SK-N-SH treated with all-trans-retinoic acid at 6 μM for 48 hours (cell line): ENCODE measurements at regions not wholly inside any gene's neighbourhood (a gene's known extent, or its start where the extent isn't known, plus 50 kb on each side); places are given as distances from the start of the nearest gene placed in this dataset.

Experiments used
- ATAC-seq: fragments of 200-7000 bp; cut with Tn5 transposase; 3 replicates; pipeline ENCODE4 v1.9.1; 2020; ENCODE audit warnings: mild to moderate bottlenecking, moderate library complexity
- ARNTL ChIP-seq: fragments of 450-650 bp; formaldehyde crosslinking; IDR thresholded peaks from 2 replicates; pipeline ENCODE4 v1.5.0; 2020; ENCODE audit warnings: low read depth, mild to moderate bottlenecking, moderate library complexity, borderline replicate concordance
- BACH2 ChIP-seq: fragments of 250-450 bp; sonication (Bioruptor Pico); IDR thresholded peaks from 2 replicates; pipeline ENCODE4 v1.9.0; 2021; ENCODE audit warnings: mild to moderate bottlenecking, borderline replicate concordance
- CSDC2 ChIP-seq: fragments of 250-450 bp; sonication (Bioruptor Pico); IDR thresholded peaks from 2 replicates; pipeline ENCODE4 v1.5.0; 2020; ENCODE audit warnings: mild to moderate bottlenecking, moderate library complexity
- CSRNP3 ChIP-seq: fragments of 250-450 bp; sonication (Bioruptor Pico); IDR thresholded peaks from 2 replicates; pipeline ENCODE4 v1.5.1; 2021; ENCODE audit warnings: mild to moderate bottlenecking, moderate library complexity
- ESRRG ChIP-seq: fragments of 250-450 bp; sonication (Bioruptor Pico); IDR thresholded peaks from 2 replicates; pipeline ENCODE4 v1.6.1; 2021; ENCODE audit warnings: mild to moderate bottlenecking
- GLIS3 ChIP-seq: fragments of 250-450 bp; sonication (Bioruptor Pico); IDR thresholded peaks from 2 replicates; pipeline ENCODE4 v1.5.0; 2020; ENCODE audit warnings: mild to moderate bottlenecking, moderate library complexity
- ISL1 ChIP-seq: fragments of 250-450 bp; sonication (Bioruptor Pico); IDR thresholded peaks from 2 replicates; pipeline ENCODE4 v2.1.2; 2022; ENCODE audit warnings: mild to moderate bottlenecking, moderate library complexity
- OSR1 ChIP-seq: fragments of 250-450 bp; sonication (Bioruptor Pico); IDR thresholded peaks from 2 replicates; pipeline ENCODE4 v1.8.0; 2022; ENCODE audit warnings: moderate library complexity, mild to moderate bottlenecking, inconsistent platforms
- PATZ1 ChIP-seq: fragments of 250-450 bp; sonication (Bioruptor Pico); IDR thresholded peaks from 2 replicates; pipeline ENCODE4 v1.8.0; 2020; ENCODE audit warnings: mild to moderate bottlenecking, moderate library complexity, borderline replicate concordance
- PPARA ChIP-seq: fragments of 250-450 bp; sonication (Bioruptor Pico); IDR thresholded peaks from 2 replicates; pipeline ENCODE4 v1.5.0; 2020; ENCODE audit warnings: mild to moderate bottlenecking, borderline replicate concordance
- RARB ChIP-seq: fragments of 250-450 bp; sonication (Bioruptor Pico); IDR thresholded peaks from 2 replicates; pipeline ENCODE4 v1.8.0; 2021; ENCODE audit warnings: mild to moderate bottlenecking, moderate library complexity
- SNAI2 ChIP-seq: fragments of 250-450 bp; sonication (Bioruptor Pico); IDR thresholded peaks from 2 replicates; pipeline ENCODE4 v1.5.0; 2020; ENCODE audit warnings: mild to moderate bottlenecking, moderate library complexity
- TCF4 ChIP-seq: fragments of 250-450 bp; sonication (Bioruptor Pico); IDR thresholded peaks from 2 replicates; pipeline ENCODE4 v1.8.0; 2021; ENCODE audit warnings: mild to moderate bottlenecking, moderate library complexity, borderline replicate concordance
- TOX ChIP-seq: fragments of 250-450 bp; sonication (Bioruptor Pico); IDR thresholded peaks from 2 replicates; pipeline ENCODE4 v1.8.0; 2021; ENCODE audit warnings: mild to moderate bottlenecking, moderate library complexity, borderline replicate concordance
- ZC3H10 ChIP-seq: fragments of 250-450 bp; sonication (Bioruptor Pico); IDR thresholded peaks from 2 replicates; pipeline ENCODE4 v1.5.1; 2021; ENCODE audit warnings: mild to moderate bottlenecking, moderate library complexity
- ZFP3 ChIP-seq: fragments of 250-450 bp; sonication (Bioruptor Pico); IDR thresholded peaks from 2 replicates; pipeline ENCODE4 v1.5.0; 2020; ENCODE audit warnings: mild to moderate bottlenecking, moderate library complexity
- ZFP30 ChIP-seq: fragments of 450-650 bp; formaldehyde crosslinking; IDR thresholded peaks from 2 replicates; pipeline ENCODE4 v1.5.0; 2022; ENCODE audit warnings: mild to moderate bottlenecking, moderate library complexity
- ZNF565 ChIP-seq: fragments of 450-650 bp; formaldehyde crosslinking; conservative IDR thresholded peaks from 2 replicates; pipeline ENCODE4 v1.5.0; 2020; ENCODE audit warnings: low read depth, mild to moderate bottlenecking, moderate library complexity
- ZNF70 ChIP-seq: fragments of 450-650 bp; formaldehyde crosslinking; IDR thresholded peaks from 2 replicates; pipeline ENCODE4 v1.5.0; 2020; ENCODE audit warnings: mild to moderate bottlenecking, moderate library complexity
- ZNF8 ChIP-seq: fragments of 450-650 bp; formaldehyde crosslinking; IDR thresholded peaks from 2 replicates; pipeline ENCODE4 v1.5.0; 2020; ENCODE audit warnings: mild to moderate bottlenecking, moderate library complexity
- TF ChIP-seq, protein P1 (sequence below): fragments of 250-450 bp; sonication (Bioruptor Pico); IDR thresholded peaks from 2 replicates; pipeline ENCODE4 v1.5.1; 2020; ENCODE audit warnings: low read depth, mild to moderate bottlenecking, moderate library complexity
- TF ChIP-seq, protein P2 (sequence below): fragments of 250-450 bp; sonication (Bioruptor Pico); IDR thresholded peaks from 2 replicates; pipeline ENCODE4 v1.8.0; 2021; ENCODE audit warnings: low read depth, mild to moderate bottlenecking, moderate library complexity, borderline replicate concordance
- TF ChIP-seq, protein P3 (sequence below): fragments of 250-450 bp; sonication (Bioruptor Pico); IDR thresholded peaks from 2 replicates; pipeline ENCODE4 v1.5.0; 2020; ENCODE audit warnings: mild to moderate bottlenecking, moderate library complexity

GRCh38 chr10:90269699-90270098, 568.3 kb downstream of the KIF20B start (continued):
- TF ChIP-seq ARNTL, result no peak
- no peak for TF ChIP-seq PATZ1 (CRISPR knock-in tag)
- no peak for TF ChIP-seq ZFP30 (CRISPR knock-in tag)
- TF ChIP-seq, all 23 proteins: peak for 0

GRCh38 chr10:90274721-90275468, 573.5 kb downstream of the KIF20B start:
- TF ChIP-seq PPARA (CRISPR knock-in tag), result no peak
- TF ChIP-seq, protein P1, sequence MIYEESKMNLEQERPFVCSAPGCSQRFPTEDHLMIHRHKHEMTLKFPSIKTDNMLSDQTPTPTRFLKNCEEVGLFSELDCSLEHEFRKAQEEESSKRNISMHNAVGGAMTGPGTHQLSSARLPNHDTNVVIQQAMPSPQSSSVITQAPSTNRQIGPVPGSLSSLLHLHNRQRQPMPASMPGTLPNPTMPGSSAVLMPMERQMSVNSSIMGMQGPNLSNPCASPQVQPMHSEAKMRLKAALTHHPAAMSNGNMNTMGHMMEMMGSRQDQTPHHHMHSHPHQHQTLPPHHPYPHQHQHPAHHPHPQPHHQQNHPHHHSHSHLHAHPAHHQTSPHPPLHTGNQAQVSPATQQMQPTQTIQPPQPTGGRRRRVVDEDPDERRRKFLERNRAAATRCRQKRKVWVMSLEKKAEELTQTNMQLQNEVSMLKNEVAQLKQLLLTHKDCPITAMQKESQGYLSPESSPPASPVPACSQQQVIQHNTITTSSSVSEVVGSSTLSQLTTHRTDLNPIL (CRISPR knock-in tag), result no peak
- no peak for TF ChIP-seq CSDC2 (CRISPR knock-in tag)
- TF ChIP-seq ARNTL, result no peak
- TF ChIP-seq TCF4 (CRISPR knock-in tag), result no peak
- no peak for TF ChIP-seq ZNF8 (CRISPR knock-in tag)
- TF ChIP-seq ZNF565 (CRISPR knock-in tag), result no peak
- no peak for TF ChIP-seq ISL1
- no peak for TF ChIP-seq PATZ1 (CRISPR knock-in tag)
- TF ChIP-seq TOX (CRISPR knock-in tag), result no peak
- no peak for TF ChIP-seq ZFP30 (CRISPR knock-in tag)
- TF ChIP-seq, protein P2, sequence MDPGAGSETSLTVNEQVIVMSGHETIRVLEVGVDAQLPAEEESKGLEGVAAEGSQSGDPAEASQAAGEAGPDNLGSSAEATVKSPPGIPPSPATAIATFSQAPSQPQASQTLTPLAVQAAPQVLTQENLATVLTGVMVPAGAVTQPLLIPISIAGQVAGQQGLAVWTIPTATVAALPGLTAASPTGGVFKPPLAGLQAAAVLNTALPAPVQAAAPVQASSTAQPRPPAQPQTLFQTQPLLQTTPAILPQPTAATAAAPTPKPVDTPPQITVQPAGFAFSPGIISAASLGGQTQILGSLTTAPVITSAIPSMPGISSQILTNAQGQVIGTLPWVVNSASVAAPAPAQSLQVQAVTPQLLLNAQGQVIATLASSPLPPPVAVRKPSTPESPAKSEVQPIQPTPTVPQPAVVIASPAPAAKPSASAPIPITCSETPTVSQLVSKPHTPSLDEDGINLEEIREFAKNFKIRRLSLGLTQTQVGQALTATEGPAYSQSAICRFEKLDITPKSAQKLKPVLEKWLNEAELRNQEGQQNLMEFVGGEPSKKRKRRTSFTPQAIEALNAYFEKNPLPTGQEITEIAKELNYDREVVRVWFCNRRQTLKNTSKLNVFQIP (CRISPR knock-in tag), result no peak
- no peak for TF ChIP-seq ZNF70
- no peak for TF ChIP-seq ZC3H10 (CRISPR knock-in tag)
- TF ChIP-seq SNAI2 (CRISPR knock-in tag), result no peak
- no peak for TF ChIP-seq BACH2
- TF ChIP-seq OSR1 (CRISPR knock-in tag), result no peak
- no peak for TF ChIP-seq ESRRG
- no peak for TF ChIP-seq GLIS3 (CRISPR knock-in tag)
- TF ChIP-seq ZFP3 (CRISPR knock-in tag), result no peak
- TF ChIP-seq, all 23 proteins: peak for 0
- no peak for ATAC-seq

DNA sequence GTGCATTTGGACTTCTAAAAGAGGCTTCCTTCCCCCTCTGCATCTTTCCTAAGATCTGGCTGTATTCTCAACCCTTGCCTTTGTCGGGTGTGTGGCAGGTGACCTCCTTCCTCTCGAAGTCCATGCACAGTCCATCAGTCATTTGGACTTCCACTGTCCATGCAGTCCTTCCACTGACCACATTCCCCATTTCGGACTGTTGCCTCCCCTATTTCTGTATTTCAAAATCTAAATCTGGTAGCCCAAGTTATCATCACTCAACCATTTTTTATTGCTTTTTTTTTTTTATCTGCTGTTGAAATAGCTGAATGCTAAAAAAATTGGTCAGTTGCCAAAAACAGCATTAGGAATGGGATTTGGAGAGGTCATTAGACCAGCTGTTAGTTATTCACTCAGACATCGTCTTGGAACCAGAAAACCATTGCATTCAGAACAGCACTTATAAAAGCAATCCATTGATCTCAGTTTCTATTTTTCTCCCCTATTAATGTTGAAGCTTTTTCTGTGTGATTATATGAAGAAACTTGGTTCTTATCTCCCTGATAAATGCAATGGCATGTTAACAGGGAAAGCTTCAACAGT, 575.6 kb downstream of the KIF20B start:
- no peak for TF ChIP-seq ZFP3 (CRISPR knock-in tag)
- TF ChIP-seq TCF4 (CRISPR knock-in tag), result no peak
- TF ChIP-seq ZNF70, result no peak
- TF ChIP-seq CSRNP3 (CRISPR knock-in tag), result no peak
- no peak for TF ChIP-seq PPARA (CRISPR knock-in tag)
- no peak for TF ChIP-seq ZC3H10 (CRISPR knock-in tag)
- no peak for TF ChIP-seq CSDC2 (CRISPR knock-in tag)
- TF ChIP-seq ESRRG, result no peak
- TF ChIP-seq, protein P2 (CRISPR knock-in tag), result no peak
- no peak for TF ChIP-seq TOX (CRISPR knock-in tag)
- no peak for TF ChIP-seq ARNTL
- no peak for TF ChIP-seq RARB (CRISPR knock-in tag)
- TF ChIP-seq, protein P3, sequence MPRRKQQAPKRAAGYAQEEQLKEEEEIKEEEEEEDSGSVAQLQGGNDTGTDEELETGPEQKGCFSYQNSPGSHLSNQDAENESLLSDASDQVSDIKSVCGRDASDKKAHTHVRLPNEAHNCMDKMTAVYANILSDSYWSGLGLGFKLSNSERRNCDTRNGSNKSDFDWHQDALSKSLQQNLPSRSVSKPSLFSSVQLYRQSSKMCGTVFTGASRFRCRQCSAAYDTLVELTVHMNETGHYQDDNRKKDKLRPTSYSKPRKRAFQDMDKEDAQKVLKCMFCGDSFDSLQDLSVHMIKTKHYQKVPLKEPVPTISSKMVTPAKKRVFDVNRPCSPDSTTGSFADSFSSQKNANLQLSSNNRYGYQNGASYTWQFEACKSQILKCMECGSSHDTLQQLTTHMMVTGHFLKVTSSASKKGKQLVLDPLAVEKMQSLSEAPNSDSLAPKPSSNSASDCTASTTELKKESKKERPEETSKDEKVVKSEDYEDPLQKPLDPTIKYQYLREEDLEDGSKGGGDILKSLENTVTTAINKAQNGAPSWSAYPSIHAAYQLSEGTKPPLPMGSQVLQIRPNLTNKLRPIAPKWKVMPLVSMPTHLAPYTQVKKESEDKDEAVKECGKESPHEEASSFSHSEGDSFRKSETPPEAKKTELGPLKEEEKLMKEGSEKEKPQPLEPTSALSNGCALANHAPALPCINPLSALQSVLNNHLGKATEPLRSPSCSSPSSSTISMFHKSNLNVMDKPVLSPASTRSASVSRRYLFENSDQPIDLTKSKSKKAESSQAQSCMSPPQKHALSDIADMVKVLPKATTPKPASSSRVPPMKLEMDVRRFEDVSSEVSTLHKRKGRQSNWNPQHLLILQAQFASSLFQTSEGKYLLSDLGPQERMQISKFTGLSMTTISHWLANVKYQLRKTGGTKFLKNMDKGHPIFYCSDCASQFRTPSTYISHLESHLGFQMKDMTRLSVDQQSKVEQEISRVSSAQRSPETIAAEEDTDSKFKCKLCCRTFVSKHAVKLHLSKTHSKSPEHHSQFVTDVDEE (CRISPR knock-in tag), result no peak
- TF ChIP-seq, all 23 proteins: peak for 0
- no peak for ATAC-seq
